Endodermal cell (in vitro differentiated cells): ENCODE measurements at regions not wholly inside any gene's neighbourhood (a gene's known extent, or its start where the extent isn't known, plus 50 kb on each side); places are given as distances from the start of the nearest gene placed in this dataset.

Source experiments
- DNase-seq: peaks from one replicate; pipeline ENCODE4 v3.0.0-alpha.2; 2017
- H3K27ac ChIP-seq: 2 replicates; pipeline ENCODE4 v1.5.1; 2013; ENCODE audit warnings: mild to moderate bottlenecking, low read depth, low read length, moderate library complexity
- H3K27me3 ChIP-seq: 2 replicates; pipeline ENCODE4 v1.6.1; 2013; ENCODE audit warnings: mild to moderate bottlenecking, low read length, moderate library complexity; ENCODE audit not compliant: insufficient read depth, control insufficient read depth, poor library complexity, severe bottlenecking
- H3K36me3 ChIP-seq: 2 replicates; pipeline ENCODE4 v1.7.0; 2013; ENCODE audit warnings: mild to moderate bottlenecking, low read length, moderate library complexity; ENCODE audit not compliant: control insufficient read depth, insufficient read depth
- H3K4me1 ChIP-seq: one replicate; pipeline ENCODE4 v1.7.0; 2013; ENCODE audit warnings: low read length; ENCODE audit not compliant: control insufficient read depth, insufficient read depth
- H3K4me3 ChIP-seq: 2 replicates; pipeline ENCODE4 v1.5.1; 2013; ENCODE audit warnings: mild to moderate bottlenecking, low read length, moderate library complexity
- H3K9ac ChIP-seq: 2 replicates; pipeline ENCODE4 v1.6.1; 2013; ENCODE audit warnings: mild to moderate bottlenecking, low read length, moderate library complexity; ENCODE audit not compliant: poor library complexity, severe bottlenecking; ENCODE audit errors: extremely low read depth
- H3K9me3 ChIP-seq: 2 replicates; pipeline ENCODE4 v1.6.1; 2013; ENCODE audit warnings: mild to moderate bottlenecking, low read length, moderate library complexity; ENCODE audit not compliant: control insufficient read depth
- H3K27ac Mint-ChIP-seq: 2 replicates; pipeline ENCODE4 v1.8.0; 2020; ENCODE audit warnings: mixed read lengths
- H3K27me3 Mint-ChIP-seq: 2 replicates; pipeline ENCODE4 v1.8.0; 2021; ENCODE audit warnings: mild to moderate bottlenecking, mixed read lengths; ENCODE audit not compliant: insufficient read depth
- H3K36me3 Mint-ChIP-seq: 2 replicates; pipeline ENCODE4 v1.8.0; 2020; ENCODE audit warnings: low read depth, mixed read lengths
- H3K4me1 Mint-ChIP-seq: 2 replicates; pipeline ENCODE4 v1.8.0; 2020; ENCODE audit warnings: mixed read lengths
- H3K4me3 Mint-ChIP-seq: 2 replicates; pipeline ENCODE4 v1.8.0; 2020; ENCODE audit warnings: mild to moderate bottlenecking, moderate library complexity, mixed read lengths
- H3K9me3 Mint-ChIP-seq: 2 replicates; pipeline ENCODE4 v1.8.0; 2020; ENCODE audit warnings: mild to moderate bottlenecking, mixed read lengths
- CTCF ChIP-seq: fragments of 200-600 bp; sonication (generic); conservative IDR thresholded peaks from 2 replicates; pipeline ENCODE4 v1.5.0; 2021; ENCODE audit warnings: antibody characterized with exemption, mild to moderate bottlenecking
- WGBS, 2 experiments: methylation state at CpG; one replicate each; pipeline versions ENCODE4 v1.1.5 to v1.1.7; 2013; ENCODE audit warnings: missing lambda C conversion rate in 2 of 2, mixed read lengths in 1 of 2; ENCODE audit not compliant: insufficient coverage in 1 of 2, insufficient read length in 1 of 2; 5-methylcytosine and 5-hydroxymethylcytosine counted together

DNA sequence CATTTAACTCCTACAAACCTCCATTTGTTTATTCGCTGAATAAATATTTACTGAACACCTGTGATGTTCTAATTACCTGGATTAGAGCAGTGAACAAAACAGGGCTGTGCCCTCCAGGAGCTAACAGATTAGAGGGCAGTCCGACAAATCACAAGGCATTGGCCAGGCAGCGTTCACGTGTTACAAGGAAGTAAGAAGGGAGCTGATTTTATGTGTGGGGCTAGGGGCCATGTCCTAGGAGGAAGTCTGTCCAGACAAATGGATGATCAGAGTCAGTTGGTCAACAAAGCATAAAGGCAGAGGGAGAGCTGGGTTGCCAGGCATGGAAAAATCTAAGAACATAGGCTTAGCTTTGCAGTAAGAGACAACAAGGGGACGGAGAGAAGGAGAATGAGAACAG, 57.3 kb upstream of the BACE2 start:
- Histone ChIP-seq H3K9ac (no peak overlapping the region), H3K27ac (no peak overlapping the region), H3K27me3 (no peaks in the 10 kb centered on the region), H3K9me3 (no peaks in the 10 kb centered on the region), H3K4me3 (no peak overlapping the region), H3K4me1 (no peaks in the 10 kb centered on the region), H3K36me3 (no peaks in the 10 kb centered on the region)
- H3K4me1 Mint-ChIP-seq = peaks cover 12% of the 10 kb centered on the region
- TF ChIP-seq CTCF = no peak
- no peaks in the 10 kb centered on the region for H3K27me3 Mint-ChIP-seq
- H3K27ac Mint-ChIP-seq = no peak overlapping the region
- no peaks in the 10 kb centered on the region for H3K9me3 Mint-ChIP-seq
- H3K4me3 Mint-ChIP-seq = no peak overlapping the region
- no peaks in the 10 kb centered on the region for H3K36me3 Mint-ChIP-seq
- no peak for DNase-seq
- WGBS, 2 experiments = 92 to 100% methylated on average over 3 to 5 of the region's 5 CpGs

- Mint-ChIP-seq H3K4me1 (peaks cover 12% of the 10 kb centered on the region), H3K36me3 (no peaks in the 10 kb centered on the region), H3K9me3 (no peaks in the 10 kb centered on the region), H3K4me3 (no peak overlapping the region), H3K27ac (no peak overlapping the region), H3K27me3 (no peaks in the 10 kb centered on the region)
- Histone ChIP-seq H3K27me3 (no peaks in the 10 kb centered on the region), H3K4me3 (no peak overlapping the region), H3K4me1 (no peaks in the 10 kb centered on the region), H3K9me3 (no peaks in the 10 kb centered on the region), H3K36me3 (no peaks in the 10 kb centered on the region), H3K9ac (no peak overlapping the region), H3K27ac (no peak overlapping the region)
- no peak for TF ChIP-seq CTCF
- DNase-seq = no peak
- 97% methylated on average over 9 to 11 of the region's 11 CpGs for WGBS, 2 experiments
These were observed 56.3 kb upstream of the BACE2 start for GRCh38 chr21:41111681-41112080.

GRCh38 chr21:41112740-41113692, 54.9 kb upstream of the BACE2 start:
- peak; percentile 75 for DNase-seq
- no peak overlapping the region for H3K27ac ChIP-seq
- WGBS, 2 experiments = 74 to 79% methylated on average over 14 of the region's 14 CpGs
- H3K9me3 ChIP-seq = no peaks in the 10 kb centered on the region
- no peaks in the 10 kb centered on the region for H3K36me3 Mint-ChIP-seq
- no peaks in the 10 kb centered on the region for H3K27me3 ChIP-seq
- H3K4me3 Mint-ChIP-seq = no peak overlapping the region
- no peak overlapping the region for H3K27ac Mint-ChIP-seq
- no peaks in the 10 kb centered on the region for H3K4me1 ChIP-seq
- no peak for TF ChIP-seq CTCF
- H3K9ac ChIP-seq = no peak overlapping the region
- H3K4me1 Mint-ChIP-seq = peaks cover 12% of the 10 kb centered on the region
- peaks cover 3% of the 10 kb centered on the region for H3K27me3 Mint-ChIP-seq
- no peak overlapping the region for H3K4me3 ChIP-seq
- no peaks in the 10 kb centered on the region for H3K36me3 ChIP-seq
- no peaks in the 10 kb centered on the region for H3K9me3 Mint-ChIP-seq
